Activated CD4-positive, alpha-beta T cell treated with anti-CD3 and anti-CD28 coated beads, Interleukin-2, amount 10 ng/mL, durations not matched to agents 7 days and 5 days (primary cell): ENCODE measurements at regions not wholly inside any gene's neighbourhood (a gene's known extent, or its start where the extent isn't known, plus 50 kb on each side); places are given as distances from the start of the nearest gene placed in this dataset.
"Not testable (repeated sequence)": the region's sequence is repeated elsewhere in the genome, so short reads cannot be mapped to it uniquely, and the experiment has no call there.

Experiments used
- CTCF ChIA-PET: fragments of 350-600 bp; sonication (Branson Sonifier 250); formaldehyde crosslinking; loops from one replicate; lab custom pipeline; 2021; ENCODE audit warnings: antibody characterized with exemption; lab: Charles Lee
- POLR2A ChIA-PET: fragments of 350-600 bp; sonication (Branson Sonifier 250); formaldehyde crosslinking; loops from one replicate; lab custom pipeline; 2021; ENCODE audit warnings: antibody characterized with exemption; lab: Charles Lee
- DNase-seq: peaks from one replicate; pipeline ENCODE4 v3.0.0-alpha.2; 2020
- H3K27ac Mint-ChIP-seq: one replicate; pipeline ENCODE4 v1.8.0; 2021; ENCODE audit warnings: mild to moderate bottlenecking, moderate library complexity, mixed read lengths
- H3K27me3 Mint-ChIP-seq: one replicate; pipeline ENCODE4 v1.8.0; 2021; ENCODE audit warnings: mixed read lengths
- H3K36me3 Mint-ChIP-seq: one replicate; pipeline ENCODE4 v1.8.0; 2021; ENCODE audit warnings: low read depth, mixed read lengths
- H3K4me1 Mint-ChIP-seq: one replicate; pipeline ENCODE4 v1.8.0; 2021; ENCODE audit warnings: mixed read lengths
- H3K4me3 Mint-ChIP-seq: one replicate; pipeline ENCODE4 v1.8.0; 2021; ENCODE audit warnings: mild to moderate bottlenecking, moderate library complexity, mixed read lengths
- H3K9me3 Mint-ChIP-seq: one replicate; pipeline ENCODE4 v1.8.0; 2021; ENCODE audit warnings: mixed read lengths

DNA sequence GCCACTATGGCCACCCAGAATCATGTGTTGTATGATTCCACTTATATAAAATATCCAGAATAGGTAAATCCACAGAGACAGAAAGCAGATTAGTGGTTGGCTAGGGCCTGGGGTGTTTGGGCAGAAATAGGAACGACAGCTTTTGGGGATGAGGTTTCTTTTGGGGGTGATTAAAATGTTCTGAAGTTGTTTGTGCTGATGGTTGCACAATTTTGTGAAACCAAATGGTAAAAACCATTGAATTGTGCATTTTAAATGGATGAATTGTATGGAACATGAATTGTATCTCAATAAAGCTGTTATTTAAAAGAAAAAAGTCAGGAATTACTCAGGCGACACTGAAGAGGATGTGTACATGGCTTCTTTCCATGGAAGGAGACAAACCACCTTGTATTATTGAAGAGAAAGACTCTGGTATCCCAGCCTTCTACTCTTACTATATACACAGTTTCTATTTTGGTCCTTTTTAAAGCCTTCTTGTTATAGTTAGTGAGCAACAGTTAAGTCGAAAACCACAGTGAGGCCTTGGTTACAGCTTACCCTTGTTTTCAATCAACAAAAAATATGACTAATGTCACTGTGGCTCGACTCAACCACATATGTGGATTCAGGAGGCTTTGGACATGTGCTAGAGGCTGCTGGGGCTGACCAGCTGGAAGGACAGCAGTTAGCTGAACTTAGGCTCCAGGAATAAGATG lies 57.1 kb upstream of the KMT2E start:
- H3K27me3 Mint-ChIP-seq = no peaks in the 10 kb centered on the region
- peaks cover 12% of the 10 kb centered on the region for H3K36me3 Mint-ChIP-seq
- H3K4me1 Mint-ChIP-seq = peaks cover 44% of the 10 kb centered on the region
- CTCF ChIA-PET = interaction anchor here (1.0 to 3.0 kb wide), 6 partner anchors 9 to 58 kb away, joined by 3 to 11 read pairs (median 4); no protein-coding TSS in a partner anchor
- peak; percentile 50 for DNase-seq
- POLR2A ChIA-PET = interaction anchor here (1.1 kb wide), 1 partner anchor 14 kb away, joined by 3 read pairs; no protein-coding TSS in a partner anchor
- peak overlapping the region; percentile 87 for H3K27ac Mint-ChIP-seq
- peak overlapping the region; percentile 26 for H3K4me3 Mint-ChIP-seq
- peaks cover 3% of the 10 kb centered on the region for H3K9me3 Mint-ChIP-seq

DNA sequence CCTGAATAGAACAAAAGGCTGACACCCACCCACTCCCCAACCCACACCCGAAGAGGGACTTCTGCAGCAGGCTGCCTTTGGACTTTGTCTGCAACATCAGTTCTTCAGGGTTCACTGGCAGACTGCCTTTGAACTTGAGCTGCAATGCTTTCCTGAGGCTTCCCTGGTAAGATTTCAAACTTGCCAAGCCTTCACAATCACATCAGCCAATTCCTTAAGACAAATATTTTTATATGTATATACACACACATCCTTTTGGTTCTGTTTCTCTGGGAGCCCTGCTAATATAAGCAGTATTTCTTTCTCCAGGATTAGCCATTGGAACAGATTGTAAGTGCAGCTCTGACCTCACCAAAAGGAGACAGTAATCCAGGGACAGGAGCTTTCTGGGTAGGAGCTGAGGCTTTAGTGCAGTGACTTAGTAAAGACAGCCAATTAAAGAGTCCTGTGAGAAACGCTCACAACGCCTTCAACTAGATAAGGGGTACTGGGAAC lies 55.6 kb upstream of the KMT2E start:
- H3K36me3 Mint-ChIP-seq = peaks cover 21% of the 10 kb centered on the region
- POLR2A ChIA-PET = no interaction called here
- no peak overlapping the region for H3K4me3 Mint-ChIP-seq
- CTCF ChIA-PET = interaction anchor here (0.9 to 3.0 kb wide), 4 partner anchors 18 to 32 kb away, joined by 3 to 11 read pairs (median 4); no protein-coding TSS in a partner anchor
- H3K27ac Mint-ChIP-seq = no peak overlapping the region
- H3K4me1 Mint-ChIP-seq = peaks cover 52% of the 10 kb centered on the region
- peaks cover 8% of the 10 kb centered on the region for H3K9me3 Mint-ChIP-seq
- no peak for DNase-seq
- no peaks in the 10 kb centered on the region for H3K27me3 Mint-ChIP-seq

DNA sequence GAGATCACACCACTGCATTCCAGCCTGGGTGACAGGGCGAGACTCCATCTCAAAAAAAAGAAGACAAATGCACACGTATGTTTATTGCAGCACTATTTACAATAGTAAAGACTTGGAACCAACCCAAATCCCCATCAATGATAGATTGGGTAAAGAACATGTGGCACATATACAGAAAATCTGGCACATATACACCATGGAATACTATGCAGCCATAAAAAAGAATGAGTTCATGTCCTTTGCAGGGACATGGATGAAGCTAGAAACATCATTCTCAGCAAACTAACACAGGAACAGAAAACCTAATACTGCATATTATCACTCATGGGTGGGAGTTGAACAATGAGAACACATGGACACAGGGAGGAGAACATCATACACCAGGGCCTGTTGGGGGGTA lies 54.5 kb upstream of the KMT2E start:
- peaks cover 15% of the 10 kb centered on the region for H3K9me3 Mint-ChIP-seq
- DNase-seq, H3K27me3 Mint-ChIP-seq, POLR2A ChIA-PET, H3K27ac Mint-ChIP-seq, H3K4me3 Mint-ChIP-seq: not testable (repeated sequence)
- CTCF ChIA-PET = interaction anchor here (1.5 to 1.8 kb wide), 2 partner anchors 19 to 25 kb away, joined by 3 to 5 read pairs; no protein-coding TSS in a partner anchor
- peaks cover 27% of the 10 kb centered on the region for H3K36me3 Mint-ChIP-seq
- peaks cover 49% of the 10 kb centered on the region for H3K4me1 Mint-ChIP-seq

DNA sequence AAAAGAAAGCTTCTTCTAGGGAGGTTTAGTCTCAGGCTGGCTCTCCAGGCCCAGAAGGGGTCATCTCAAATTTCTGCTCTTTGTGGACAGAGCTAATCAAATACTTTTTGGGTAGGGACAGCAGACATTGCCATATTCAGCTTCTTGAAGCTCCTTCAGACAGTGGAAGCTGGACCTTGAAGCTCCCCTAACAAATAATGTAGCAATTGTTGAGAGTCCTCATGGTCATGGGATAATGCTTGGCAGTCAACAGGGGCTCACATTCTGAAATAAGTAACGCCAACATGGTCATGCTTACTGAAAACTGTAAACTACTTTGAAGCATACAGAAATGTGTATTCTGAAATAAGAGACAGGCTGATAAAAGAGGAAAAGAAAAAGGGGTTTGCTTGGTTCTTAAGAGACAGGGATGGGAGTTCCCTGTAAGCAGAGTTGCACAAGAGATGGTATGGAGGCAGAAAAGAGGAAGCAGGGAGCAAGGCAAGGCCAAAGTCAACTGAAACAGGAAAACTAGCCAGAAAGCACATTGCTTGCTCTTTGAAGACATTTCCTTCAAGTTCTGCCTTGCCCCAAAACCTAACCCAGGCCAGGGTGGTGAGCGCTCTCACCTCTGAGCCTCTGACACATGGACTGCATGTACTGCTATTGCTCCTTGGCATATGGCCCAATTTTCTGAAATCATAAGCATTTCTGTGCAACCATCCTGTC lies 53.1 kb upstream of the KMT2E start:
- POLR2A ChIA-PET = interaction anchor here (0.7 kb wide), 1 partner anchor 17 kb away, joined by 4 read pairs; no protein-coding TSS in a partner anchor
- no peaks in the 10 kb centered on the region for H3K27me3 Mint-ChIP-seq
- H3K36me3 Mint-ChIP-seq = peaks cover 26% of the 10 kb centered on the region
- CTCF ChIA-PET = interaction anchor here (0.7 to 1.3 kb wide), 3 partner anchors 14 to 47 kb away, joined by 3 to 8 read pairs (median 3); no protein-coding TSS in a partner anchor
- H3K27ac Mint-ChIP-seq = no peak overlapping the region
- H3K4me1 Mint-ChIP-seq = peaks cover 42% of the 10 kb centered on the region
- H3K4me3 Mint-ChIP-seq = no peak overlapping the region
- peaks cover 14% of the 10 kb centered on the region for H3K9me3 Mint-ChIP-seq
- no peak for DNase-seq

DNA sequence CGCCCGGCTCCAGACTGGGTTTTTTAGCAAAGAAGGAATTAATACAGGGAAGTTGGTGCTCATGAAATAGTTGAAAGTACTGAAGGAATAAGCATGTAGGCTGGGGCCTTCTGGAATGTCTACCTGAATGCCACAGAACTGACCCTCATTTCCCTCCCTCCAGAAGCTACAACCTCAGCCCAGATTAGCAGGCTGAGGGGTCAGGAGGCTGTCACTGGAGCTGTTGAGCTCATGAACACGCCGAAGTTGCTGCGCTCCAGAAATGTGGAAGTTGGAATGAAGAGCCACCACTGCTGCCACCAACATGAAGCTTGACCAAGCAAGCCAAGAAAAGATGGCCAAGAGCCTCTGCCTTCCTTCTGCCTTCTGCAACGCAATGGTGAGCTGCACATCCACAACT lies 52.2 kb upstream of the KMT2E start:
- CTCF ChIA-PET = interaction anchor here (0.7 to 1.0 kb wide), 4 partner anchors 10 to 19 kb away, joined by 3 to 4 read pairs (median 4); no protein-coding TSS in a partner anchor
- H3K4me3 Mint-ChIP-seq = no peak overlapping the region
- DNase-seq = no peak
- H3K4me1 Mint-ChIP-seq = peaks cover 33% of the 10 kb centered on the region
- H3K27ac Mint-ChIP-seq = no peak overlapping the region
- H3K9me3 Mint-ChIP-seq = peaks cover 17% of the 10 kb centered on the region
- H3K36me3 Mint-ChIP-seq = peaks cover 29% of the 10 kb centered on the region
- H3K27me3 Mint-ChIP-seq = no peaks in the 10 kb centered on the region
- POLR2A ChIA-PET = interaction anchor here (1.7 kb wide), 1 partner anchor 21 kb away, joined by 7 read pairs; no protein-coding TSS in a partner anchor

DNA sequence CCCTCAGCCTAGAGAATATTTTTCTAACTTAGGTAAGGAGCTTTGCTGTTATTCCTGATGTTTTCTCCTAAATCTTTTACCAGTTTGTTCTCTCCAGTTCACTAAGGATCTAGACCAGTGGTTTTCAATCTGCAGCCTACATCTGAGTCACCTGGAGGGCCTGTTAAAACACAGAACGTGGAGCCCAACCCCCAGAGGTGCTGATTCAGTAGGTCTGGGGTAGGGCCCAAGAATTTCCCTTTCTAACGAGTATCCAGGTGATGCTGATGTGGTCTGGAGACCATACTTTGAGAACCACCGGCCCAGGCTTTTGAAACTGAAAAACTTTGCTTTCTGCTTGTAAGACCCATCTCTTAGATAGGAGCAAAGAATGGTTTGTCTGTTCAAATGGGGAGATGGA lies 51.2 kb upstream of the KMT2E start:
- H3K4me1 Mint-ChIP-seq = peaks cover 24% of the 10 kb centered on the region
- peaks cover 17% of the 10 kb centered on the region for H3K9me3 Mint-ChIP-seq
- H3K27ac Mint-ChIP-seq = no peak overlapping the region
- POLR2A ChIA-PET = interaction anchor here (1.7 kb wide), 1 partner anchor 22 kb away, joined by 7 read pairs; no protein-coding TSS in a partner anchor
- H3K36me3 Mint-ChIP-seq = peaks cover 28% of the 10 kb centered on the region
- CTCF ChIA-PET = interaction anchor here (1.1 kb wide), 1 partner anchor 18 kb away, joined by 4 read pairs; no protein-coding TSS in a partner anchor
- no peak for DNase-seq
- H3K4me3 Mint-ChIP-seq = no peak overlapping the region
- no peaks in the 10 kb centered on the region for H3K27me3 Mint-ChIP-seq

DNA sequence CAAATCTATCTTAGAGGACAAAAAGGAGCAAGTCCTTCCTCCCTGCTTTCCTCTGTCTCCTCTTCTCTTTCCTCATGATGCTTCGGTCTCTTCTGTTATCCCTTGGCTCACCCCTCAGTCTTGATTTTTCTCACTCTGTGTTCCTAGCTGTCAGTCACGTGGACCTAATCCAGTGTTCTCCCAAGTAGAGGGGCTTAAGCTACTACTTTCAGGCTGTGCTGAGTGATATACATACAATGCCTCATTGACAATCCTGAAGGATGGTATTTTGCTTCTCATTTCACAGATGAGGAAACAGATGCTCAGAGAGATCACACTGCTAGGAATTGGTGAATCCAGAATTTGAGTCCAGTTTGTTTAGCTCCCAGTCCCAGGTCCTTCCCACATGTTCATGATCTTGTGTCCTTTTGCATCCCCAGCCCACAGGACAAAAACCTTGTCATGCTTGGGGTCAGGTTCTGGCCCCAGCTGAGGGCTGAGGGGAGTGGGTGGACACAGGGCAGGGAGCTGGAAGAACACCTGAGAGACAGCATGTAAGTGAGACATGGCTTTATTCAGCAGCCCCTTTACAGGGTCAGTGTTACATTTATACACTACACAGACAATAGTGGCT lies 50.5 kb upstream of the KMT2E start:
- H3K27ac Mint-ChIP-seq = no peak overlapping the region
- H3K4me1 Mint-ChIP-seq = peaks cover 24% of the 10 kb centered on the region
- no peaks in the 10 kb centered on the region for H3K27me3 Mint-ChIP-seq

DNA sequence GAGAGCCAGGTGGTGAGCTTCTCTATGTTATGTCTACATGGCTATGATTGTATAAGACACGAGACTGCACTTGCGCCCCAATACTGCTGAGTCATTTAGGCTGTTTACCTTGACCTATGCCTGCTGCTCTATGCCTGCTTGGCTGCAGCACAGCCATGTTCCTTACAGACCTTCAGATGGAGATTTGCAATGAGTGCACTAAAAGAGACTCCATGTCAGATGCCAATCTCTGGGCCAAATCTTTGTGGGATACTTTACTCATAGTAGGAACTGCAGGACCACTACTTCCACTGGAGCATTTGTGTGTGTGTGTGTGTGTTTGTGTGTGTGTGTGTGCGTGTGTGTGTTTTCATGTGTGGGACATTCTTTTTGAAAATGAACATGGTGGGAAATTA lies 50.0 kb upstream of the KMT2E start:
- peaks cover 21% of the 10 kb centered on the region for H3K4me1 Mint-ChIP-seq
- no peak overlapping the region for H3K4me3 Mint-ChIP-seq
- H3K36me3 Mint-ChIP-seq = peaks cover 29% of the 10 kb centered on the region
- POLR2A ChIA-PET = no interaction called here
- CTCF ChIA-PET = interaction anchor here (0.6 to 1.7 kb wide), 6 partner anchors 9 to 581 kb away, joined by 3 to 6 read pairs (median 4); no protein-coding TSS in a partner anchor
- peaks cover 17% of the 10 kb centered on the region for H3K9me3 Mint-ChIP-seq
- no peak overlapping the region for H3K27ac Mint-ChIP-seq
- H3K27me3 Mint-ChIP-seq = no peaks in the 10 kb centered on the region
- no peak for DNase-seq

More for the DNA sequence above, 50.5 kb upstream of the KMT2E start:
- H3K4me3 Mint-ChIP-seq = no peak overlapping the region
- ChIA-PET POLR2A (interaction anchor here (1.7 kb wide), 1 partner anchor 23 kb away, joined by 7 read pairs; no protein-coding TSS in a partner anchor), CTCF (interaction anchor here (0.6 to 1.7 kb wide), 4 partner anchors 17 to 582 kb away, joined by 3 to 6 read pairs (median 4); no protein-coding TSS in a partner anchor)
- H3K9me3 Mint-ChIP-seq = peaks cover 17% of the 10 kb centered on the region
- peaks cover 29% of the 10 kb centered on the region for H3K36me3 Mint-ChIP-seq
- no peak for DNase-seq
